Erythroblast (primary cell): ENCODE measurements at regions not wholly inside any gene's neighbourhood (a gene's known extent, or its start where the extent isn't known, plus 50 kb on each side); places are given as distances from the start of the nearest gene placed in this dataset.
A peak's percentile ranks its signal among the peaks of the same experiment; 100 is the strongest.
"Not testable (repeated sequence)": the region's sequence is repeated elsewhere in the genome, so short reads cannot be mapped to it uniquely, and the experiment has no call there.

Experiments
- DNase-seq, 2 experiments: peaks; one replicate each; lab custom pipeline; 2025; lab: John Stamatoyannopoulos, UW
- GATA1 ChIP-seq: IDR thresholded peaks from 2 replicates; pipeline ENCODE4 v1.6.1; 2011; ENCODE audit warnings: low read depth, mild to moderate bottlenecking, control low read depth, low read length, moderate library complexity
- POLR2A ChIP-seq: IDR thresholded peaks from 2 replicates; pipeline ENCODE4 v1.6.1; 2011; ENCODE audit warnings: mild to moderate bottlenecking, low read length

DNA sequence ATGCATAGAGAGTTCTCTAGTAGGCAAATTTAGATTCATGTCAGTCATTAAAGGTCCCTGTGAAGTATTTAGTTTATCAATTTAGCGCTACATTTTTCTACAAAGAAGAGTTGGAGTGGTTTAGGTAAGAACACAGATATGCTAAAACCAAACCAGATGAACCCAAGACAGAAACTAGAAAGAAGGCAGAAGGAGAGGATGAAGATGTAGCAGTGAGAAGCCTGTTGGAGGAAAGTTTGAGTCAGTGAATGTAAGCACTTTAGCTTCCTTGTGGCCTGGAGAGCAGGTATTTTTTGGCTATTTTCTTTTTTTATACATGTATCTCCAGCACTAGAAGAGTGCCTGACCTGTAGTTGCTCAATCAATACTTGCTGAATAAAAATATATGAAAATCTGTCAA lies 223.7 kb downstream of the KCNRG start:
- TF ChIP-seq GATA1 (no peak), POLR2A (no peak)
- DNase-seq, result no peak

GRCh38 chr13:50241479-50241878 lies 226.2 kb downstream of the KCNRG start:
- DNase-seq, result no peak
- TF ChIP-seq POLR2A (no peak), GATA1 (no peak)

DNA sequence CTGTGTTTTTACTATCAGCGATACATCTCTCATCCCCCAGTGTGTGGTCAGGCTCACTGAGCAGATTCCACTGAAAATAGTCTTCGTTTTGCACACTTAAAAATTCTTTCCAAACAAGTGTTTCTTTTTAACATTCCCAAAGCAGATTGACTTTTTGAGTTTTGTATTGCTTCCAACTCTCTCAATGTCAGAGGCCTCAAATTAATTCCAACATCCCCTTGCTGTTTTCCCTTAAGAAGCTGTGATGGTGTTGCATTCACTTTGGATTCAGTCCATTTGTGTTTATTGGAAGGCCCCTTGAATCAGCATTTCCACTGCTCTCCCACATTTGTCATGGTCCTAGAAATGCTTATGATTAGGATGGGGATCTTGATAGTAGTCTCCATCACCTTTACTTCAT lies 228.7 kb downstream of the KCNRG start:
- DNase-seq, result no peak
- no peak for TF ChIP-seq POLR2A

DNA sequence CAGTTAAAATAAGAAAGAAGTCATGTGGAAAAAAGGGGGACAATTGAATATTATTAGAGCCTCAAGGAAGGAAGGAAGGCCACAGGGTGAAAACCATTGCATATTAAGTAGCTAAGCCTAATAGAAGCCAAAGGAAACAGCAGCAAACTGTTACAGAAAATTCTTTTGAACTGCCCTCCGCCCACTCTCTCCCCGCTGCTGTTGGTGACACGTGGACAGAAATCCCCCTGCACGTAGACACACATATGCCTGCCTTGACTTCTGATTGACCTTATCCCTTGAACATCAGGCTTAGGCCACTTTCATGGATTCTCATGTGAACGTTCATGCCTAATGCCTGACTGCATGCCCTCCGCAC lies 229.1 kb downstream of the KCNRG start:
- DNase-seq, result no peak
- TF ChIP-seq POLR2A (no peak), GATA1 (no peak)

GRCh38 chr13:50244713-50245574 lies 229.7 kb downstream of the KCNRG start:
- no peak for TF ChIP-seq POLR2A
- no peak for TF ChIP-seq GATA1
- DNase-seq, result peak in 1 of 2 experiments; percentile 4

DNA sequence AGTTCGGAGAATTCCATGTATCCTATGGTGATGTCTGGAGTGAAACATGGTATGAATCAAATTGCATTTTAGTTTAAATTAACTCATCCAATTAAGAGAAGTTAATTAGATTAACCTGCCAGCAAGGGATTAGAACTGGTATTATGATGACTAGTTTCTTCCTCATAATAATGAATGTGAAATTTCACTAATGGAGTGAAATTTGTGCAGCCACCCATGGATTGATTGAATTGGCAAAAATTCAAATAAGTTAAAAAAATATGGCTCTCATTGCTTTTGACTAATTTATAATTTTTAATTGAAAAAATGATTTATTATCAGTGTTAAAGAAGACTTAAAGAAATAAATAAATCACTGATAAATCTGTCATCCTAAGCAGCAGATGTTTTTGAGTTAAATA lies 232.0 kb downstream of the KCNRG start:
- TF ChIP-seq POLR2A (no peak), GATA1 (no peak)
- no peak for DNase-seq

- no peak for DNase-seq
These were observed 233.4 kb downstream of the KCNRG start for GRCh38 chr13:50248516-50249143.

GRCh38 chr13:50249144-50249521 lies 233.9 kb downstream of the KCNRG start:
- TF ChIP-seq POLR2A, result no peak
- no peak for TF ChIP-seq GATA1
- DNase-seq, result no peak

More at GRCh38 chr13:50248516-50249143, 233.4 kb downstream of the KCNRG start:
- TF ChIP-seq POLR2A, result no peak
- TF ChIP-seq GATA1, result no peak

- TF ChIP-seq POLR2A (no peak), GATA1 (no peak)
- no peak for DNase-seq
These were observed 235.2 kb downstream of the KCNRG start for GRCh38 chr13:50250401-50250800.

GRCh38 chr13:50255639-50256038 lies 240.4 kb downstream of the KCNRG start:
- no peak for DNase-seq
- TF ChIP-seq GATA1, result no peak

- not testable (repeated sequence) for DNase-seq
These were observed 241.5 kb downstream of the KCNRG start for GRCh38 chr13:50256536-50257321.

DNA sequence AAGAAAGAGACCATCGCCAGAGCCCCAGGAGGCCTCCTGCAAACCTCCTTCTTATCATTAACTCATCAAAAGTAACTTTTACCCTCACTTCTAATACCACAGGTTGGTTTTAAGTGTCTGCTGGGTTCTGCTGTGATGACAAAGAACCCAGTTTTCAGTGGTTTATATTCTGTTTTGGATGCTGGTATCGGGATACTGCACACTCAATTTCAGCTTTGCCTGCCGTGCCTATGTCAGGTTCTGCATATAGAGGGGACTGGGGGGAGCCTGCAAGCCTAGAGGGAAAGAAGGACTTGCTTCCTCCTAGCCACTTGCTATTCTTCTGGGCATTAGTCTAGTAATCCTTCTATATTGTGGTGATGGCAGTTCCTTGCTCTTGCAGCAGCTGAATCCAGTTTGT lies 242.4 kb downstream of the KCNRG start:
- no peak for TF ChIP-seq GATA1
- no peak for TF ChIP-seq POLR2A
- DNase-seq, result no peak

DNA sequence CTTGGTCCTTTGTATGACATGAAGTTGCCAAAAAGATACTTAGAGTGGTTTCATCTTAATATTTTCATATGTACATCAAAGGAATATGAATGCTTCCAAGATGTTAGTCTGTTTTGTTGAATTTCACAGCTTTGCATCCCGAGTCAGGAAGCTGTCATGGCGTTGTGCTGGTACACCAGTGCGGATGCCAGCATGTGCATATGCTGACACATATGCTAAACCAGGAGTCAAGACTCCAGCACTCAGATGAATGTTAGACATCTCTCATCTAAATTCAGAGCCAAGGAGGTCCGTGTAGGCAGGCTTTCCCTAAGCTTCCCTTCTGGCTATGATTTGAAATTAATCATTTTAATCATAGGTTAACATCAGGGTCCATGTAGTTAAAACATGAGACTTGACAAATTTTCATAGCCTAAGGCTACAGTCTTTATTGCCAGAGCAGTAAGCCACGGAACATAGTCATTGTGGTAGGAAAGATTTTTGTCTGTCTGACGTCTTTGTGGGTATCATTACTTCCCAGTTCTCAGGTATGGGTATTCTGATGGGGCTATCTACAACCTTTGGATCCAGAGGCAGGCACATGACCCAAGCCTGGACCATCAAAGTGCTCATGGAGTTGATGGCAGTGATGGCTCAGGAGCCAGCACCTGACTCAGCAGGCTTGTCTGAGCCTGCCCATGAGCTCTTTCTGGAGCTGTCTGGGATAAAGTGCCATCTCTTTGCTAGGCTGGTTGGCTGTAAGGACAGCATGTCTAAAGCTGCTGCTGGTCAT lies 246.1 kb downstream of the KCNRG start:
- TF ChIP-seq GATA1 (no peak), POLR2A (no peak)
- DNase-seq, result no peak

- no peak for TF ChIP-seq POLR2A
- no peak for TF ChIP-seq GATA1
- no peak for DNase-seq
These were observed 251.8 kb downstream of the KCNRG start for GRCh38 chr13:50267066-50267465.
